ENCODE measurements at regions not wholly inside any gene's neighbourhood (a gene's known extent, or its start where the extent isn't known, plus 50 kb on each side); places are given as distances from the start of the nearest gene placed in this dataset.

DNA sequence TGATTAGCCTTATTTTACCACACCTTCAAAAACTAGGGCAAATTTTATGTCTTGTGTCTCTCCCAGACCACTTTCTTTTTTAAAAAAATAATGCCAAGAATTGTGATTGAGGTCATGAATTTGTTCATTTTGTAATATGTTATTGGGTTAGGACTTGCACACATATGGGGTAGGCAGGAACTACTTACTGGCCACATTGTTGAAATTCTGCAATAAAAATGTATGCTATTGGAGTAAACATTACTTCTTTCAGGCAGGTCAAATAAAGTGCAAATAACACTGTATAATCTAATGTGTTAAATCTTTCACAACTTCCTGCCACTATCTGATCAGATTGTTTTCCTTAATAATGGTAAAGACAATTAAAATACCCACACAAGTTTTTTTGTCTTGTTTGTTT lies 166.6 kb upstream of the COL11A1 start:
- no peak for TF ChIP-seq POLR2A (IDR thresholded peaks at IDR 0.05; ENCODE audit: low read length)
- TF ChIP-seq GATA1 (IDR thresholded peaks at IDR 0.05; ENCODE audit: low read depth, low read length): no peak
